AG04449 (cell line): ENCODE measurements at regions not wholly inside any gene's neighbourhood (a gene's known extent, or its start where the extent isn't known, plus 50 kb on each side); places are given as distances from the start of the nearest gene placed in this dataset.

ENCODE experiments used
- CTCF ChIA-PET: fragments of 350-600 bp; formaldehyde crosslinking; extraction: SDS; loops from one replicate; lab custom pipeline; 2021; ENCODE audit warnings: antibody characterized with exemption; lab: Yijun Ruan, JAX
- POLR2A ChIA-PET: fragments of 400-600, 350-600 bp; formaldehyde crosslinking; extraction: SDS; loops from one replicate; lab custom pipeline; 2020; ENCODE audit warnings: antibody characterized with exemption, inconsistent platforms; lab: Yijun Ruan, JAX
- DNase-seq: peaks from one replicate; pipeline ENCODE4 v3.0.0-alpha.2; 2010; ENCODE audit warnings: low read depth, low spot score
- H3K4me3 ChIP-seq: 2 replicates; pipeline ENCODE4 v1.5.1; 2011; ENCODE audit warnings: low read depth, mild to moderate bottlenecking, control low read depth, low read length
- CTCF ChIP-seq: IDR thresholded peaks from one replicate; pipeline ENCODE4 v1.5.1; 2011; ENCODE audit warnings: mild to moderate bottlenecking, moderate library complexity, low read length, control low read depth, inconsistent platforms; ENCODE audit not compliant: insufficient read depth; ENCODE audit errors: missing control alignments

- POLR2A ChIA-PET = no interaction called here
- no peak for TF ChIP-seq CTCF
- no peak for DNase-seq
Observed at GRCh38 chr14:100665511-100666032, 61.1 kb upstream of the DLK1 start.

DNA sequence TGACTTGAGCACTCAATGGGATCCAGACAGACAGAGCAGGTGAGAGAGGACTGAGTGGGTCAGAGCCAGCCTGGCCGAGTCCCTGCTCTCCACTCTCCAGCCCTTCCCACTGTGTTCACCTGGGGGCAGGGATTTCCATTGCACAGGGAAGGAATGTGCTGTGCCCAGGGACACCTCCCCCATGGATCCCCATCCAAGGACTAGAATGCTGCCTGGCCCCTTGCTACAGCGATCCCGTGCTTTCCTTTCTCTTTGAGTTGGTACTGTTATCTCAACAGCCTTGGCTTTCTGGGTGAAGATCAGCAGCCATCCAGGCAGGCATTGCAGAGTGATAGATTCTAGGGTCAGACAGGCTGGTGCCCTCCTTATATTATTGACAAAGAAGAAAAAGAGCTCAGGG lies 60.3 kb upstream of the DLK1 start:
- DNase-seq = no peak
- H3K4me3 ChIP-seq = no peak overlapping the region
- TF ChIP-seq CTCF = no peak
- ChIA-PET CTCF (interaction anchor here (0.8 to 19.7 kb wide), 4 partner anchors 9 to 282 kb away, joined by 3 to 497 read pairs (median 130); partner anchors contain the start of gene WDR25), POLR2A (no interaction called here)

More at GRCh38 chr14:100665511-100666032, 61.1 kb upstream of the DLK1 start:
- no peak overlapping the region for H3K4me3 ChIP-seq
- CTCF ChIA-PET = interaction anchor here (8.0 to 19.7 kb wide), 3 partner anchors 10 to 282 kb away, joined by 121 to 497 read pairs (median 140); partner anchors contain the start of gene WDR25

DNA sequence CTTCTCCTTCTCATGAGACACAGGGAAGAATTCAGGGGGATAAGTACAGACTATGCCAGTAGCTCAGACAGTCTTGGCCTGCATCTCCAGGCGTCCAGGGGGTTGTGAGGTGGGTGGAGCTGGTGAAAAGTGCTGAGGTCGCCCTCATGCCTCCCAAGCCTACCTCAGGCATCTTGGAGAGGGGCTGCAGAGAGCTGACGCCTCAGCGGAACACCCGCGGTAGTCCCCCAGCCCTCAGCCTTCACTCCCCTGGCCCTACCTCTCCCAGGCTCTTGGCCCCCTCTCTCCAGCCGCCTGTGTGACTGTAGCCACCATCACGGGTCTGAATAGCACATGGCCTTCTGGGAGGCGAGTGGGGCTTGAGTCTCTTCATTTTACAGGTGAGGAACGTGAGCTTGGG lies 59.8 kb upstream of the DLK1 start:
- H3K4me3 ChIP-seq = no peak overlapping the region
- DNase-seq = no peak
- no peak for TF ChIP-seq CTCF
- POLR2A ChIA-PET = no interaction called here
- CTCF ChIA-PET = interaction anchor here (0.8 to 19.7 kb wide), 3 partner anchors 10 to 283 kb away, joined by 3 to 497 read pairs (median 140); partner anchors contain the start of gene WDR25

- no peak for DNase-seq
- ChIA-PET CTCF (interaction anchor here (0.6 to 19.7 kb wide), 3 partner anchors 17 to 284 kb away, joined by 3 to 497 read pairs (median 140); partner anchors contain the start of gene WDR25), POLR2A (no interaction called here)
- no peak overlapping the region for H3K4me3 ChIP-seq
- no peak for TF ChIP-seq CTCF
Observed at GRCh38 chr14:100667656-100668055, 59.0 kb upstream of the DLK1 start.

DNA sequence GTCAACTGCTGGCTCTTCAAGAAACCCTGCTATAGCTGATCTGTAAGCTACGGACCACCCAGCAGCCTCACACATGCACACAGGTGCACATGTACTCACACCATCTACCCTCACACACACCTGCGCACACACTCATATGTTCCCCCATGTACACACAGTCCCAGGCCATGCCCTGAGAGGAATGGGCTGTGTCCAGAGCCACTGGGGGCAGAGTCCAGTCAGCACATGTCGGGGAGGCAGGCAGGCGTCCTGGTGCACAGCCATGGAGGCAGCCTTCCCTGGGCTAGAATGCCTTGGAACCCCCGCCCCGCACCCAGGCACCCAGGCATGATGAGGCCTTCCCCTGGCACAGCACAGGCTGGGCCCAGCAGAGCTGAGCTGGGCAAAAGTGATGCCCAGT lies 58.3 kb upstream of the DLK1 start:
- no peak for TF ChIP-seq CTCF
- POLR2A ChIA-PET = no interaction called here
- DNase-seq = no peak
- no peak overlapping the region for H3K4me3 ChIP-seq
- CTCF ChIA-PET = interaction anchor here (8.0 kb wide), 1 partner anchor 18 kb away, joined by 140 read pairs; no protein-coding TSS in a partner anchor

DNA sequence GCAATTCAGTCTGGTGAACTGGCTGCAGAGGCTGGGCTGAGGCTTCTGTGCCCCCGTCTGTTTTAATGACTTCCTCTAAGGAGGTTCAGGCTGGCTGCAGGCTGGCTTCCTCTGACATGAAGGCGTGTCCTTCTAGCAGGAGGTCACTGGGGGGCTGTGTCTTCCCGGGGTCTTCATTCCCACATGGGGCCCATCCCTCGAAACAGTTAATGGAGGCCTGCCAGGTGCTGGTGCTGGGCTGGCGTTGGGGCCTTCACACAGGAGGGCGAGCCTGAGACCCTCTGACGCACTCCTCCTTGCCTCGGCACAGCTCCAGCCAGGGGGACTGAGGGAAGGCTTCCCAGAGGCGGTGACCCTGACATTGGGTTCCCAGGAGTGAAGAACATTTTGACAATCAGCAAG lies 57.7 kb upstream of the DLK1 start:
- TF ChIP-seq CTCF = no peak
- ChIA-PET CTCF (interaction anchor here (1.0 to 1.1 kb wide), 2 partner anchors 12 to 41 kb away, joined by 3 read pairs; no protein-coding TSS in a partner anchor), POLR2A (no interaction called here)
- no peak overlapping the region for H3K4me3 ChIP-seq
- no peak for DNase-seq
